ENCODE measurements at regions not wholly inside any gene's neighbourhood (a gene's known extent, or its start where the extent isn't known, plus 50 kb on each side); places are given as distances from the start of the nearest gene placed in this dataset.

DNA sequence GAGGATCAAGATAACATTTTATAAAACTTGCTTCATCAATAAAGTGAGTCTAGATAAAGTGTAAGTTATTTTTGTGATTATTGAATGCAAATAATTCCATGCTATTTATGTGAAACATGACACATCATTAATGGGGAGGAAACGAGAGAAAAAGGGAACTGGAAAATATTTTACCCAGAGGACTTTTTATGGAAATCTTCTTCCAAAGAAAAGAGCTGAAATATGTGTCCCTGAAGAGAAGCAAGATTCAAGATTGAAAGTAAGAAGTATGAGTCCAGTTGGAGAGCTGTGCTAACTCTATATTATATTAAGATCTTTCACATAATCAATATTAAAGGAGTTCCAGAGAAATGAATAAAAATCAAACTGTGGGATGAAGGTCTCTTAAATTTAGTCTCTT is 1361.8 kb downstream of the GATA3 start:
- Histone ChIP-seq H4K20me1 (ENCODE audit: low read depth, low read length) (no peaks in the 10 kb centered on the region), H3K36me3 (ENCODE audit: low read length) (no peaks in the 10 kb centered on the region), H3K27me3 (ENCODE audit: low read length) (no peaks in the 10 kb centered on the region), H3K9me2 (replicated peaks; ENCODE audit: insufficient read depth, low read length) (no peaks in the 10 kb centered on the region), H2AFZ (ENCODE audit: low read depth, low read length, severe bottlenecking) (no peak overlapping the region), H3K79me2 (ENCODE audit: insufficient read depth, low read length) (no peaks in the 10 kb centered on the region), H3K4me2 (ENCODE audit: low read depth, low read length, poor library complexity, severe bottlenecking) (no peak overlapping the region), H3K9ac (ENCODE audit: low read length) (no peak overlapping the region), H3K9me3 (ENCODE audit: insufficient read depth, low read length) (no peaks in the 10 kb centered on the region), H3K27ac (ENCODE audit: low read depth, low read length) (no peak overlapping the region), H3F3A (ENCODE audit: insufficient read depth) (no peaks in the 10 kb centered on the region), H3K4me3 (ENCODE audit: insufficient read depth, low read length, poor library complexity, severe bottlenecking) (no peak overlapping the region)
- TF ChIP-seq, protein P1, sequence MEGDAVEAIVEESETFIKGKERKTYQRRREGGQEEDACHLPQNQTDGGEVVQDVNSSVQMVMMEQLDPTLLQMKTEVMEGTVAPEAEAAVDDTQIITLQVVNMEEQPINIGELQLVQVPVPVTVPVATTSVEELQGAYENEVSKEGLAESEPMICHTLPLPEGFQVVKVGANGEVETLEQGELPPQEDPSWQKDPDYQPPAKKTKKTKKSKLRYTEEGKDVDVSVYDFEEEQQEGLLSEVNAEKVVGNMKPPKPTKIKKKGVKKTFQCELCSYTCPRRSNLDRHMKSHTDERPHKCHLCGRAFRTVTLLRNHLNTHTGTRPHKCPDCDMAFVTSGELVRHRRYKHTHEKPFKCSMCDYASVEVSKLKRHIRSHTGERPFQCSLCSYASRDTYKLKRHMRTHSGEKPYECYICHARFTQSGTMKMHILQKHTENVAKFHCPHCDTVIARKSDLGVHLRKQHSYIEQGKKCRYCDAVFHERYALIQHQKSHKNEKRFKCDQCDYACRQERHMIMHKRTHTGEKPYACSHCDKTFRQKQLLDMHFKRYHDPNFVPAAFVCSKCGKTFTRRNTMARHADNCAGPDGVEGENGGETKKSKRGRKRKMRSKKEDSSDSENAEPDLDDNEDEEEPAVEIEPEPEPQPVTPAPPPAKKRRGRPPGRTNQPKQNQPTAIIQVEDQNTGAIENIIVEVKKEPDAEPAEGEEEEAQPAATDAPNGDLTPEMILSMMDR (IDR thresholded peaks at IDR 0.05; ENCODE audit: insufficient read depth, low read length, poor library complexity, severe bottlenecking) = no peak
- TF ChIP-seq EZH2phosphoT487 (conservative IDR thresholded peaks at IDR 0.05; ENCODE audit: low read length) = no peak

DNA sequence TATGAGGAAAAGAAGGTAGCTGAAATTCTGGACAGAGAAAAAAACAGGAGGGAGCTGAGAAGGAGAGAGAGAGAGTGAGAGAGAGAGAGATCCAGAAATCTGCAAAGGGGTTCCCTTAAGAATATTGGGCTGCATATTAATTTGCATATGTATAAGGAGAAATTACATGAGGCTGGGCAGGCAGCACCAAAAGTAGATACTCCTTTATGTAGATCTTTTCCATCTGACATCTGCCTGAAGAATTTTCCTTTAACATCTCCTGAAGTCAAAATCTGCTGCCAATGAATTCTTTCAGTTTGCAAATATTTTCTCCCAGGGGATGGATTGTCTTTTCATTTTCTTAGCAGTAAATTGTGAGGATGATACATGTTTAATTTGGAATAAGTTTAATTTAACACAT is 1365.3 kb downstream of the GATA3 start:
- H3K27ac ChIP-seq (ENCODE audit: low read depth, low read length) = no peak overlapping the region
- H3K9me2 ChIP-seq (replicated peaks; ENCODE audit: insufficient read depth, low read length) = no peaks in the 10 kb centered on the region
- H3K9ac ChIP-seq (ENCODE audit: low read length) = no peak overlapping the region
- H3K4me3 ChIP-seq (ENCODE audit: insufficient read depth, low read length, poor library complexity, severe bottlenecking) = no peak overlapping the region
- H3F3A ChIP-seq (ENCODE audit: insufficient read depth) = no peaks in the 10 kb centered on the region
- no peak for TF ChIP-seq EZH2phosphoT487 (conservative IDR thresholded peaks at IDR 0.05; ENCODE audit: low read length)
- TF ChIP-seq, protein P1 (IDR thresholded peaks at IDR 0.05; ENCODE audit: insufficient read depth, low read length, poor library complexity, severe bottlenecking) = no peak
- no peaks in the 10 kb centered on the region for H4K20me1 ChIP-seq (ENCODE audit: low read depth, low read length)
- H3K4me2 ChIP-seq (ENCODE audit: low read depth, low read length, poor library complexity, severe bottlenecking) = no peak overlapping the region
- no peaks in the 10 kb centered on the region for H3K36me3 ChIP-seq (ENCODE audit: low read length)
- no peak overlapping the region for H2AFZ ChIP-seq (ENCODE audit: low read depth, low read length, severe bottlenecking)
- no peaks in the 10 kb centered on the region for H3K27me3 ChIP-seq (ENCODE audit: low read length)
- no peaks in the 10 kb centered on the region for H3K9me3 ChIP-seq (ENCODE audit: insufficient read depth, low read length)
- no peaks in the 10 kb centered on the region for H3K79me2 ChIP-seq (ENCODE audit: insufficient read depth, low read length)

DNA sequence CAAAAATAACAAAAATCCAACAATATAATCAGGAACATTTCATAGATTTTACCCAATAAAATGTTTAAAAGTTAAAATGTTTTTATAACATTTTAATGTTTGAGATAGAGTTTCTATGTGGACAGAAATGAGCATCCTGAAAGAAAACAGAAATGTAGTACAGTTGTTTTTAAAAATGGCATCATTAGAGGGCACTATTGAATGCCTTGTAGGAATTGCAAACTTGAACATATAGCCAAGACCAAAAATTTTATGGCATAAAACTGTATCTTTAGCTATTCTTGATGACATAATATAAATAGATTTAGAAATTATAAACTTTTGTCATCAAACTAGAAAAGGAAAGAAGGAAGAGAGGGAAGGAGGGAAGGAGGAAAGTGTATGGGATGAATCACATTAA is 1372.7 kb downstream of the GATA3 start:
- no peak overlapping the region for H3K4me2 ChIP-seq (ENCODE audit: low read depth, low read length, poor library complexity, severe bottlenecking)
- H3K27me3 ChIP-seq (ENCODE audit: low read length) = no peaks in the 10 kb centered on the region

More for the DNA sequence above, 1372.7 kb downstream of the GATA3 start:
- H3K36me3 ChIP-seq (ENCODE audit: low read length) = no peaks in the 10 kb centered on the region
- H2AFZ ChIP-seq (ENCODE audit: low read depth, low read length, severe bottlenecking) = no peak overlapping the region
- H3K79me2 ChIP-seq (ENCODE audit: insufficient read depth, low read length) = no peaks in the 10 kb centered on the region
- no peak overlapping the region for H3K9ac ChIP-seq (ENCODE audit: low read length)
- H3K27ac ChIP-seq (ENCODE audit: low read depth, low read length) = no peak overlapping the region
- no peaks in the 10 kb centered on the region for H4K20me1 ChIP-seq (ENCODE audit: low read depth, low read length)
- no peaks in the 10 kb centered on the region for H3K9me2 ChIP-seq (replicated peaks; ENCODE audit: insufficient read depth, low read length)
- H3F3A ChIP-seq (ENCODE audit: insufficient read depth) = no peaks in the 10 kb centered on the region
- no peak overlapping the region for H3K4me3 ChIP-seq (ENCODE audit: insufficient read depth, low read length, poor library complexity, severe bottlenecking)
- H3K9me3 ChIP-seq (ENCODE audit: insufficient read depth, low read length) = no peaks in the 10 kb centered on the region
- TF ChIP-seq EZH2phosphoT487 (conservative IDR thresholded peaks at IDR 0.05; ENCODE audit: low read length) = no peak
- TF ChIP-seq, protein P1 (IDR thresholded peaks at IDR 0.05; ENCODE audit: insufficient read depth, low read length, poor library complexity, severe bottlenecking) = no peak
